Tibial nerve (tissue), 4 donors: ENCODE measurements at regions not wholly inside any gene's neighbourhood (a gene's known extent, or its start where the extent isn't known, plus 50 kb on each side); places are given as distances from the start of the nearest gene placed in this dataset.

ENCODE experiments used
- DNase-seq, 2 donors: peaks; one replicate each; pipeline ENCODE4 v3.0.0-alpha.2; 2019; ENCODE audit warnings: low spot score in 2 of 2
- H3K27ac ChIP-seq, 4 donors: fragments of 200-600 bp; sonication (generic) in 3 of 4; one replicate each; pipeline ENCODE4 v1.5.1; 2017 to 2019; ENCODE audit warnings: mild to moderate bottlenecking in 1 of 4
- H3K27me3 ChIP-seq, 2 donors: fragments of 200-600 bp; sonication (generic) in 1 of 2; one replicate each; pipeline versions ENCODE4 v1.5.1 to v1.6.0; 2017 to 2019
- H3K36me3 ChIP-seq, 3 donors: fragments of 200-600 bp; sonication (generic); one replicate each; pipeline ENCODE4 v1.5.1; 2018 to 2019
- H3K4me1 ChIP-seq, 4 donors: fragments of 200-600 bp; sonication (generic) in 3 of 4; one replicate each; pipeline ENCODE4 v1.5.1; 2017 to 2019
- H3K4me3 ChIP-seq, 4 donors: fragments of 200-600 bp; sonication (generic) in 3 of 4; one replicate each; pipeline ENCODE4 v1.5.1; 2017 to 2019; ENCODE audit warnings: mild to moderate bottlenecking in 1 of 4, moderate library complexity in 1 of 4
- H3K9me3 ChIP-seq, 4 donors: fragments of 200-600 bp; sonication (generic) in 3 of 4; one replicate each; pipeline ENCODE4 v1.5.1; 2017 to 2019
- CTCF ChIP-seq, 5 experiments: fragments of 200-600 bp in 3 of 5; fragments of 450-650 bp in 2 of 5; sonication (generic) in 3 of 5; IDR thresholded peaks; one replicate each; pipeline ENCODE4 v1.5.1; 2016 to 2019; ENCODE audit warnings: antibody characterized with exemption in 5 of 5, mild to moderate bottlenecking in 3 of 5, moderate library complexity in 2 of 5
- EP300 ChIP-seq, 2 donors: sonication (generic); formaldehyde crosslinking; IDR thresholded peaks; one replicate each; pipeline ENCODE4 v1.6.1; 2017; ENCODE audit warnings: antibody characterized with exemption in 2 of 2, mild to moderate bottlenecking in 1 of 2
- POLR2A ChIP-seq, 2 donors: fragments of 450-650 bp; IDR thresholded peaks; one replicate each; pipeline ENCODE4 v1.6.1; 2017; ENCODE audit warnings: antibody characterized with exemption in 2 of 2, mild to moderate bottlenecking in 2 of 2, moderate library complexity in 2 of 2
- WGBS, 2 donors: methylation state at CpG; one replicate each; pipeline ENCODE4 v1.1.5; 2018; 5-methylcytosine and 5-hydroxymethylcytosine counted together

- Histone ChIP-seq H3K4me1 (no peaks in the 10 kb centered on the region), H3K27ac (no peak overlapping the region), H3K36me3 (no peaks in the 10 kb centered on the region), H3K4me3 (no peak overlapping the region), H3K9me3 (no peaks in the 10 kb centered on the region), H3K27me3 (no peaks in the 10 kb centered on the region)
- TF ChIP-seq EP300 (IDR thresholded peaks at IDR 0.05) = no peak
- DNase-seq = no peak
- WGBS, 2 donors = 74 to 78% methylated on average over 6 of the region's 6 CpGs
Measured at GRCh38 chr2:122480501-122481243, 725.2 kb downstream of the TSN start.

- Histone ChIP-seq H3K27ac (no peak overlapping the region), H3K36me3 (no peaks in the 10 kb centered on the region), H3K4me3 (no peak overlapping the region), H3K27me3 (no peaks in the 10 kb centered on the region), H3K9me3 (no peaks in the 10 kb centered on the region), H3K4me1 (no peaks in the 10 kb centered on the region)
- TF ChIP-seq EP300 (IDR thresholded peaks at IDR 0.05) = no peak
- no peak for TF ChIP-seq CTCF (IDR thresholded peaks at IDR 0.05)
- no peak for TF ChIP-seq POLR2A (IDR thresholded peaks at IDR 0.05)
- WGBS, 2 donors = 93 to 98% methylated on average over 2 of the region's 2 CpGs
- DNase-seq = no peak
Measured at GRCh38 chr2:122481244-122481622, 725.8 kb downstream of the TSN start.

- no peaks in the 10 kb centered on the region for H3K4me1 ChIP-seq
- TF ChIP-seq CTCF (IDR thresholded peaks at IDR 0.05) (no peak), POLR2A (IDR thresholded peaks at IDR 0.05) (no peak), EP300 (IDR thresholded peaks at IDR 0.05) (no peak)
- no peak overlapping the region for H3K4me3 ChIP-seq
- no peaks in the 10 kb centered on the region for H3K36me3 ChIP-seq
- H3K9me3 ChIP-seq = no peaks in the 10 kb centered on the region
- DNase-seq = no peak
- no peaks in the 10 kb centered on the region for H3K27me3 ChIP-seq
- no peak overlapping the region for H3K27ac ChIP-seq
Measured at GRCh38 chr2:122481717-122482116, 726.3 kb downstream of the TSN start.

- 66 to 71% methylated on average over 2 of the region's 2 CpGs for WGBS, 2 donors
- no peaks in the 10 kb centered on the region for H3K4me1 ChIP-seq
- no peak overlapping the region for H3K27ac ChIP-seq
- TF ChIP-seq CTCF (IDR thresholded peaks at IDR 0.05) (no peak), EP300 (IDR thresholded peaks at IDR 0.05) (no peak), POLR2A (IDR thresholded peaks at IDR 0.05) (no peak)
- no peaks in the 10 kb centered on the region for H3K36me3 ChIP-seq
- no peak overlapping the region for H3K4me3 ChIP-seq
- no peaks in the 10 kb centered on the region for H3K27me3 ChIP-seq
- H3K9me3 ChIP-seq = no peaks in the 10 kb centered on the region
- no peak for DNase-seq
Measured at GRCh38 chr2:122486086-122486485, 730.6 kb downstream of the TSN start.

- H3K27ac ChIP-seq = no peak overlapping the region
- no peak overlapping the region for H3K4me3 ChIP-seq
- WGBS, 2 donors = 56 to 64% methylated on average over 3 of the region's 3 CpGs
- DNase-seq = no peak
- H3K9me3 ChIP-seq = no peaks in the 10 kb centered on the region
- H3K36me3 ChIP-seq = no peaks in the 10 kb centered on the region
- no peaks in the 10 kb centered on the region for H3K4me1 ChIP-seq
- no peaks in the 10 kb centered on the region for H3K27me3 ChIP-seq
- TF ChIP-seq EP300 (IDR thresholded peaks at IDR 0.05) (no peak), CTCF (IDR thresholded peaks at IDR 0.05) (no peak), POLR2A (IDR thresholded peaks at IDR 0.05) (no peak)
Measured at GRCh38 chr2:122486705-122487415, 731.4 kb downstream of the TSN start.
